NCI-H774 (cell line): ENCODE measurements at regions not wholly inside any gene's neighbourhood (a gene's known extent, or its start where the extent isn't known, plus 50 kb on each side); places are given as distances from the start of the nearest gene placed in this dataset.
"Not testable (repeated sequence)": the region's sequence is repeated elsewhere in the genome, so short reads cannot be mapped to it uniquely, and the experiment has no call there.

ENCODE experiments used
- DNase-seq: peaks from one replicate; lab custom pipeline; 2025; lab: John Stamatoyannopoulos, UW

DNA sequence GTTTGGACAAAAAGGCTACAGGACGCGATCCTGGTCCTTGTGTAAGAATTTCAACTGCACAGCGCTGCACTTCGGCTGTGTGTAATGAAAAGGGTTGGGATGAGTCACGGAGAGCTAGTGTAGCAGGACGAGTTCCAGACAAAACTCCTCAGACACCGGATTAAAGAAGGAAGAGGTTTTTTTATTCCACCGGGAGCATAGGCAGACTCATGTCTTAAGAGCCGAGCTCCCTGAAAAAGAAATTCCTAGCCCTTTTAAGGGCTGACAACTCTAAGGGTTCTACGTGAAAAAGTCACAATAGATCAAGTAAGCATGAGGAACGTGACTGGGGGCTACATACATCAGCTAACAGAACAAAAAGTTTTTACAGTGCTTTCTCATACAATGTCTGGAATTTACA is 54.8 kb upstream of the FAM90A1 start:
- not testable (repeated sequence) for DNase-seq

DNA sequence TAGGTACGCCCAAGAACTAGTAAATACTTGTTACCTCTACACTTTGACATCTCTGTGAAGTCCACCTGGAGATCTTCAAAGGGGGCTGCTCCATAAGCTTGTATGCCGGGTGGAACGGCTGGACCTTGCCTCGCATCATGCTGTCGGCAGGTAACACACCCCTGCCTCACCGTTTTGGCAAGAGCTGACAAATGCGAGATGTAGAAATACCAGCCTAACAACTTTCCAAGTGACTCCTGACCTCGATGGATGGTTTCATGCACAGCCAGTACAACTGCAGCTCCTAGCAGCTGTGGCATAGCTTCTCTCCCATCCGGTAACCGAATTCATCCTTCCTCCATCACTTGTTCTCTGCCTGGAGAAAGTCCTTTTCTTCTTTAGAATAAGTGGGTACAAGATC is 58.3 kb upstream of the FAM90A1 start:
- not testable (repeated sequence) for DNase-seq

DNA sequence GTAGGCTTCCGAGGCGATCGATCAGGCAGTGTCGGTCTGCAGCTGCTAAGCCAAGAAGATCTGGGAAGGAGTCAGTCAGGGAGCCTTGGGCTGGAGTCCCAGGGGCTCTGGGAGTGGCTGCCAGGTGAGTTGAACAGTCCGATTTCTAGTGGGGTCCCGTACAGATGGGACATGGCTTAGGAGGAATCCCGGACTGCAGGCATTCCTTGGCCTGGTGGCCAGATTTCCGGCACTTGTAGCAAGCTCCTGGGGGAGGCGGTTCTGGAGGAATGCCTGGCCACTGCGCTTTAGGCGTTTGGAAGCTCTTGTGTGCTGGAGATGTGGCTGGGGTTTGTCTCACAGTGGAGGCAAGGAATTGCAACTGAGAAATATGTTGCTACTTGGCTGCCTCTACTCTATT is 64.3 kb upstream of the FAM90A1 start:
- not testable (repeated sequence) for DNase-seq

DNA sequence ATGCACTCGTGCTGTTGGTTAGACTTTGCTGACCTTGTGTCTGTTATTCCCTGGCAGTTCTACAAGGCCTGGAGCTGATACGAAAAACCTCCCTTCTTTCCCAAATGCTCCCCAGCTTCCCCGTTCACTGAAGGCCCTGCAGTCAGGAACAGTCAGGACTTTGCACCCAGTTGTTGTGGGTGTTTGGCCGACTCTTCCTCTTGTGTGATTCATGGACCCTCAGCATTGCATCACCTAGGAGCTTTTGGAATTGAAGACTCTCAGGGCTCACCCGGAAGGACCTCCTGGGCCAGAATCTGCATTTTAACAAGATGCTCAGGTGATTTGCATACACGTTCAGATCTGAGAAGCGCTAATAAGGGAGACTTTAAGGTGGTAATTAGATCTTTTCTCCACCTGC is 67.2 kb upstream of the FAM90A1 start:
- DNase-seq, result not testable (repeated sequence)

DNA sequence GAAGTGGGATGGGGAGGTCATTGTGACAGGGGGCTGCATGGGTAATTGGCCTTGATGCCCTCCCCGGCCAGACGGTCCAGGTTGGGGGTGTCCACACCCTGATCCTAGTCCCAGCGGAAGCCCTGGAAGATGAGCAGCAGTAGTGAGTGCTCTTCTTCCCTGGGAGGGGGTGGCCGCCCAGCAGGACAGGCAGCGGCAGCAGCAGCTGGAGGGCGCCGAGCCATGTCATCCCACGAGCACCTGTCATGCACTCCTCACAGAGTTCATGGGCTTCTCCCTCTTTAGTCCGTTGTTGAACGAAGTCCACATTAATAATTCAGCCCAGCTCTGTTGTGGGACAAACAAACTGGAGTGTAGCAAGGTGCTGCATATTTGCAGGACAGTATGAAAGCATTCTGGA is 81.2 kb upstream of the FAM90A1 start:
- not testable (repeated sequence) for DNase-seq

- DNase-seq, result not testable (repeated sequence)
Measured at GRCh38 chr12:8315997-8316396, 88.6 kb upstream of the FAM90A1 start.

GRCh38 chr12:8317675-8318074 is 90.3 kb upstream of the FAM90A1 start:
- DNase-seq, result not testable (repeated sequence)

GRCh38 chr12:8320251-8320730 is 92.9 kb upstream of the FAM90A1 start:
- not testable (repeated sequence) for DNase-seq

- DNase-seq, result not testable (repeated sequence)
Measured at GRCh38 chr12:8320791-8321370, 93.5 kb upstream of the FAM90A1 start.

- DNase-seq, result not testable (repeated sequence)
Measured at GRCh38 chr12:8325145-8325839, 97.9 kb upstream of the FAM90A1 start.

- not testable (repeated sequence) for DNase-seq
Measured at GRCh38 chr12:8328835-8329234, 101.4 kb upstream of the FAM90A1 start.

DNA sequence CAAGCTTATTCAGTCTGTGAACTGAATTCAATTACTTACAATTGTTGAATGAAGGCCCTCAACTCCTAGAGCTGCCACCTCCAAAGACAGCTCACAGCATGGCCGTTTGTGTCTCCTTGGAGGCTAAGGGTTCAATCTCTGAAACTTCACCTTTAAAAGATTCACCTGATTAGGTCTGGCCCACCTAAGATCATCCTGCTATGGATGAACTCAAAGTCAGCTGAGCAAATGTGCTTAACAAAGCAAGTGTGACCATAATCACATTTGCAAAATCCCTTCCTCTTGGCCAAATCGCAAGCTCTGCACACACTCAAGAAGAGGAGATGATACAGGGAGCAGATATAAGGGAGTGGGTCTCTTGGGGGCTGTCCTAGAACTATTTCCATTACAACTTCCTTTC is 105.0 kb upstream of the FAM90A1 start:
- not testable (repeated sequence) for DNase-seq

GRCh38 chr12:8351073-8351472 is 104.7 kb upstream of the CLEC6A start:
- not testable (repeated sequence) for DNase-seq

GRCh38 chr12:8354741-8355140 is 101.0 kb upstream of the CLEC6A start:
- not testable (repeated sequence) for DNase-seq

DNA sequence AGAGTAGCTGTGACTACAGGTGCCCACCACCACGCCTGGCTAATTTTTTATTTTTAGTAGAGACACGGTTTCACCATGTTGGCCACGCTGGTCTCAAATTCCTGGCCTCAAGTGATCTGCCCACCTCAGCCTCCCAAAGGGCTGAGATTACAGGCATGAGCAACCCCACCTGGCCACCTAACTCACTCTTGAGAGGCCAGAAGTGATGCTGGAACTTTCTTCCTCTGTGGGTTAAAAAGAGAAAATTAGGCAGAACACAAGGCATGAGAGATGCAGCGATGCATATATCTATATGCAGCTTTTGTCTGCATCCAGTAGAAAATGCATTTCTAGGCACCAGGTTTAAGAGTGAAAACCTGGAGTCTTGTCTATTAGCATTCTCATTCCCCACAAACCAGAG is 100.2 kb upstream of the CLEC6A start:
- DNase-seq, result not testable (repeated sequence)

- DNase-seq, result not testable (repeated sequence)
Measured at GRCh38 chr12:8373744-8374143, 82.0 kb upstream of the CLEC6A start.

DNA sequence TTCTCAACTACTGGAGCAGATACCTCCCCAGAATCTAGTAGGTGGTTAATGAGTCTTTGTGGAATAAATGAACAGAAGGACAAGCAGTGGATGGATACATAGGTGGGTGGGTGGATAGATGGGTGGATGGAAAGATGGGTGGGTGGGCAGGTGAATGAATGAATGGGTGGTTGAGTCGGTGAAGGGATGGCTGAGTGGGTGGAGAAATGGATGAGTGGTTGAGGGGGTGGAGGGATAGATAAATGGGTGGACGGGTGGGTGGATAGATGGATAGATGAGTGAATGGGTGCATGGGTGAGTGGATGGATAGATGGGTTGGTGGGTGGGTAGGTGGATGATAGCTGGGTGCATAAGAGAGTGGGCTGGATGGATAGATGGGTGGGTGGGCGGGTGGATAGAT is 80.6 kb upstream of the CLEC6A start:
- DNase-seq, result not testable (repeated sequence)

- not testable (repeated sequence) for DNase-seq
Measured at GRCh38 chr12:8377756-8378155, 78.0 kb upstream of the CLEC6A start.

DNA sequence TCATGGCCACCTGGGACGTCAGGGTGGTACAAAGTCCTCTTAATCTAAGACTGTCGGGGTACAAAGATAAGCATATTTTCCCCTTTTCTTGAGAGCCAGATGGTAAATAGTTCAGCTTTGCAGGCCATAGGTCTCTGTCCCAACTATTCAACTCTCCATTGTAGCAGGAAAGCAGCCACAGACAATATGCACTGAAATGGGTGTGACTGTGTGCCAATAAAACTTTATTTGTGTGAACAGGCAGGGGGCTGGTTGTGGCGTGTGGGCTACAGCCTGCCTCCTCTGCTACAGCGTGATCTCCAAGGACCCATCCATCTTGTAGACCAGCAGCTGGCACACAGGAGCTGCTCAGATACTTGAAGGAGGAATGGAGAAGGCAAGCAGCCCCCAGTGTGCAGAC is 73.2 kb upstream of the CLEC6A start:
- DNase-seq, result not testable (repeated sequence)

- DNase-seq, result not testable (repeated sequence)
Measured at GRCh38 chr12:8384686-8385085, 71.1 kb upstream of the CLEC6A start.

DNA sequence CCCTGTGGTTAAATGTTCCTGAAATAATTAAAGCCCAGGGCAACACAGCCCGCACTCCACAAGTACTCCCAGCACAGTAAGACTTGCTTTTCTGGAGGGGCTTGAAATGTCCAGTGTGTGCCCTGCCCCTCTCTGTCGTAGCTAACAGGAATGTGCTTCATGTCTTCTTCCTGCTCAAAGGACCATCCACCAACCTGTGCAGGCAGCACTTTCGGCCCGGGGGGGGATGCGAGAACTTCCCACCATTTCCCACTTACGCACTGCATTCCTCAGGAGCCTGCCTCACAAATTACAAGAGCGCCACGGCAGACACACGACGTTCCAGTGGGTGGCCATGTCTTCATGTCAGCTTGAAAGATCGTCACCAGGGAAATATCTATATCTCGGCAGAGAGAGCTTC is 70.3 kb upstream of the CLEC6A start:
- DNase-seq, result not testable (repeated sequence)

DNA sequence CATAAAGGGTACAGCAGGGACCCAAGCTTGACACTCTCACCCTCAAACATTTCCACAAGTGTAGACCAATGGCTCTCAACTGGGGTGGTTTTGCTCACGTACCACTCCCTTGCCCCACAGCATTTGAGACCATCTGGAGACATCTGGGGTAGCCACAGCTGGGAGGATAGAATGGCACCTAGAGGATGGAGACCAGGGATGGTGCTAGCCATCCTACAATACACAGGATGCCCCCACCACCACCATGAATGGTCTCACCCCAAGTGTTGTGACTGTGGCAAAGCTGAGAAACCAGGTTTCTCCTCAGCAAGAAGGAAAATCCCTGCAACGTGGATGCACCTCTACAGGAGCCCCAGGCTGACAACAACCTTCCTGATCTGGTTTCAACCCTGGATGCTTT is 69.1 kb upstream of the CLEC6A start:
- not testable (repeated sequence) for DNase-seq

GRCh38 chr12:8389296-8389695 is 66.5 kb upstream of the CLEC6A start:
- not testable (repeated sequence) for DNase-seq
